GM04504 (cell line): ENCODE measurements at regions not wholly inside any gene's neighbourhood (a gene's known extent, or its start where the extent isn't known, plus 50 kb on each side); places are given as distances from the start of the nearest gene placed in this dataset.
"Not testable (repeated sequence)": the region's sequence is repeated elsewhere in the genome, so short reads cannot be mapped to it uniquely, and the experiment has no call there.

Experiments
- DNase-seq: peaks from one replicate; pipeline ENCODE4 v3.0.0-alpha.2; 2012; ENCODE audit warnings: low read depth

DNA sequence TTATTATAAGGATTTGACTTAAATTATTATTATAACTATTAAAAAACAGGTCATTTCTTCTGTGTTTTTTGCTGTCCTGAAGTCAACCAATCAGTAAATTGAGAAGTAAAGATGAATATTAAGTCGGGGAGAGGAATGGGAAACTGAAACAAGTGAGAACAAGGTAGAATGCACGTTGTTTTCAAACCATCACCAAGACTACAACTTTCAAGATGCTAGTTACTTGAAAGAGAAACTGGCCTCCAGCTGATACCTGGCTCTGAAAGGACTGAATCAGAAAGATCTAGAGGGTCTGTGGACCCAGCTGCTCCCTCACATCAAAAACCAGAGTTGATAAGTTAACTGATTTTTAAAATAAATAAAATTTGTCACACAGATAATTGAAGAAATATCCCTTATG is 1301.5 kb upstream of the ATXN8OS start:
- no peak for DNase-seq

DNA sequence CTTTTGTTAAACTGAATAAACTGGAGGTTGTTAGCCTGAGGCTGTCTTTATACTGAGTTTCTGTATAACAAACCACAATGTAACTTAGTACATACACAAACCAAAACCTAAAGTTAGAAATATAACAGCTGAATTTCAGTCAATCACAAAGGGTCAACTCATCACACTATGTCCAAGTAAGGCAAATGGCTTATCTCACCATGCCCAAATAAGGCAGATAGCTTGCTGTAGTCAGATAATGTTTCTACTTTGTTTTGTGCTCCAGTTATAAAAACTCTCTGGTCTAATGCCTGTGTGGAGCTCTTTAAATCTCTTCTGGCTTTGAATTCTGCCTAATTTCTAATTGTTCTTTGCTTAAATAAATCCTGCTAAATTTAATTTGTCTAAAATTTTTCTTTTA is 1323.4 kb upstream of the ATXN8OS start:
- no peak for DNase-seq

DNA sequence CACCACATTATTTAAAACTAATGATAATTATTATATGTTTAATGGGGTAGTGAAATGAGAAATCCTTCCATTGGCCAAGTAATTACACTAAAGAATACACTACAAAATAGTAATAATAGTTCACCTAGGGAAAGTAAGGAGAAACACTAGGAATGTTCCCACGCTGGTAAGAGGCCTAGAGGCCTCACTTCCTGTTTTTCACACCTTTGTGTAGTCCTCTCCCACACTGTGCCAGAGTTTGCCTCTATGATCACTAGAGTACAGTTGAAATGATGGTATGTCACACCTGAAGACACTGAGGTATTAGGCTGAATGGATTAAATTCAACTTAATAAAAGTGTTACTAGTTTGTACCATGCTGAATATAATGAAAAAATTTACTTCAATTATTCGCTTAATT is 1348.0 kb upstream of the ATXN8OS start:
- DNase-seq = no peak

DNA sequence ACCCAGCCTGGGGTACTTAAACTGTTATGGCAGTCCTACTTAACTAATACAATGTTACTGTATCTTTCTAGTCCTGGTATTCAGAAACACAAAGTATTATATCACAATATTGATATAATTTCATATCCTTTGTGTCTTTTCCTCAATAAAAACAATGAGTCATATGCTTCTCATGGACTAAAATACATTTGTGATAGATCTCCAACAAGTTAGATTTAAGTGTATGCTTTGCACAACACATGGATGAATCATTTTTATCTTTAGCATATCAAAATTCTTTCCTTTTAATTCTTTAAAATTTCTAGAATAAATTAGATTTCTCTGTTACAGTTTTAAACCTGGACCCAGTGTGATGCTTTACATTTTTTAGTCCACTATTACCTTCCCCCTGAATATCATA is 1357.8 kb upstream of the ATXN8OS start:
- no peak for DNase-seq

DNA sequence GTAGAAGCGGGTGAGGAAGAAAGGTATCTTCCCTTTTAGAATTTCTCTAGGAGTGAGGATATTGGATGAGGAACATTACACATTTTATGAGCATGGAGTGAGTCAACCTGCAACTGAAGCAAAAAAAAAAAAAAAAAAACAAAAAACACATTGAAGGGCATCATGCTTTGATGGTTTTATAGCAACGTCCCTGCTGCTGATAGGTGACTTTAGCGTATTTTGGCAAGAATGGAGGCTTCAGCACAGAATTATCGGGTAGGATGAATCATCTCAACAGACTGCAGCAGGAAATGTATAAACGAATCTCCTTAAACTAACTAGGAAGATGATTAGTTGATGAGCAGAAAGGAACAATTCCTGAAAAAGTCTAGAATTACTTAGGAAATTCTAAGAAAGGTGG is 1359.6 kb upstream of the ATXN8OS start:
- no peak for DNase-seq

DNA sequence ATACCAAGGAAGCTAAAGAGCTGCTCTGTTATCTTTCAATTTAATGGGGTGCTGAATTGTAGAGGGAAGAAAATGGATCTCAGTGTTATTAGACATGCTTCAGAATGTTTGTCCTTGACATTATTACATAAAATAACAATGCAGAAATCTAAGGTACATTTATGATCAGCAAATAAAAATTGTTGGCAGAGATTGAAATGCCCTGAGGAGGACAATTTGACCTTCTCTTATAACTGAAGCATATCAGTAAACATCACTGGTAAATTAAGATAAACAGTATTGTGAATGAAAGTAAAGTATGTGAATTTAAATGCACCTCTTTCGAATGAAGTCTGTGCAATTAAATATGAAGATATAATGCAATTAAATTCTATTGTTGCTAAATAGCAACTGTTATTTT is 1362.1 kb upstream of the ATXN8OS start:
- no peak for DNase-seq

DNA sequence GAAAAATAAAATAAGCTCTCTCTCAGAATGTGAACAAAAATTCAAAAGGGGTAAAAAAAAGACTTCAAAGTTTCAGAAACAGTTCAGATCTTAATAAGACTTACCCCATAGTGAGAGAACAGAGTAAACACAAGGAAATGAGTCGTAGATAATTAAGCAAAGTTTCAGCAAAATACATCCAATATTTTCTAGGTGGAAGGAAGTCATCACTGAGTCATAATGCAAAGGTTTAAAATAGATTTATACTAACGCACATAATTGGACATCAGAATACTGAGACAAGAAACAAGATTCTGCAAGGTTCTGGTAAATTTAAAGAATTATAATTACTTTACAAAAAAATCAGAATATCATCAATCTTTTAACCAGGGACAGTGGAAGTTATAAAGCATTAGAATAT is 1370.7 kb upstream of the ATXN8OS start:
- DNase-seq = no peak

DNA sequence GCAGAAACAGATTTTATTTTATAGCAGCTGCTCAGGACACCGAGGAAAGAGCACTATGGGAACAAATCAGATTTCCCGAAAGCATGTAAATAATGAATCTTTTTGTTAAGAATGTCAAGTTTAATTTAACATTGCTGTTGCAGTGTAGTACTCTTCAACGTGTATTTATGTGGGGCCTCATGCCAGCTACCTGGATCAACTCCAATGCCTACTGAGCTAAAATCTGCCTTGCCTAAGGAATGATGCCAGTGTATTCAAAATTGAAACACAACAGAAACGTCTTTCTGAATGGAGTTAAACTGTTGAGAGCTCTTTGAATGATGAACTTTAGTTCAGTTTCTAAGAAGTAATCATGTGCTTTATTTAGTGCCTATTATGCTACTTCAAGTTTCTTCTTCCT is 1379.8 kb upstream of the ATXN8OS start:
- DNase-seq = no peak

DNA sequence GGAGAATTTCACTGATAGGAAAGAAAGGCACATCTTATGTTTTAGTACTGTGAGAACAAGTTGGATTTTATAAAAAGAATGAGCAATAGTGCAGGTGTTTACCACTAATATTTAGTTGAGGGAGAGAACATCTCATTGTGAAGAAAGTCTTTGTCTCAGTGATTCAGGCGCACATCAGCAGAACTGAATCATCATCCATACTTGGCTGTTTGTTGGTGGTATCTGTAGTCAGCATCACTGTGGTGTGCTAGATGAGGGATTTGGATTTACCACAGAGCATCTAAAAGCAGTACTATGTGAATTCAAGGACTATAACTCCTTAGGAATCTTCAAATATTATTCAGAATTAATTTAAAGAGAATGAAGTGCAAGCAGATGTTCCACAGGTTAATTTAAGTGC is 1380.5 kb upstream of the ATXN8OS start:
- no peak for DNase-seq

DNA sequence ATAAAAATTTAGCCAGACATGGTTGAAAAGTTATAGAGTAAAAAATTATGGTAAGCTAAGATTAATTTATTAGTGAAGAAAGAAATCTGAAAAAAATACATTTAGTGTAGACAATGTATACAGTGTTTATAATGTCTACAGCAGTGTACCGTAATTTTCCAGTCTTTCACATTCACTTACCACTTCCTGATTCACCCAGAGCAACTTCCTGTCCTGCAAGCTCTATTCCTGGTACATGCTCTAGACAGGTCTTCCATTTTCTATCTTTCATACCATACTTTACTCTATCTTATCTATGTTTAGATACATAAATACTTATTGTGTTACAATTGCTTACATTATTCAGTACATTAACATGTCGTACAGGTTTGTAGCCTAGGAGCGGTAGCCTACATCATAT is 1387.8 kb upstream of the ATXN8OS start:
- no peak for DNase-seq

DNA sequence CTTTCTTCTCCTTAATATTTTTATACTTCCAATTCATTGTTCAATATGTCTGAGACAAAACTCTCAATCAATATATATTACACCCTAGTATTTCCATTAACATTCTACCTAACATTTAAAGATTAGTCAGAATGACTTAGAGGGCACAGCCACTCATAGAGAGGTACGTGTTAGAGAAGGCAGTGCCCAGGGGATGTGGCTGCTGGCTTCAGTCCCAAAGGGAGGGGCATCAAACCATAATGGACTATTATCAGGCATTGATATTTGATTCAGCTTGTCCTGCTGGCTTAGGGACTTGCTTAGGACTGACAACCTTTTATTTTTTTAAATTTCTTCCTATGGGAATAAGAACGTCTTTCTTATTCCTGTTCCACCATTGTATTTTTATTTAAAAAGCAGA is 1392.0 kb upstream of the ATXN8OS start:
- DNase-seq = no peak

DNA sequence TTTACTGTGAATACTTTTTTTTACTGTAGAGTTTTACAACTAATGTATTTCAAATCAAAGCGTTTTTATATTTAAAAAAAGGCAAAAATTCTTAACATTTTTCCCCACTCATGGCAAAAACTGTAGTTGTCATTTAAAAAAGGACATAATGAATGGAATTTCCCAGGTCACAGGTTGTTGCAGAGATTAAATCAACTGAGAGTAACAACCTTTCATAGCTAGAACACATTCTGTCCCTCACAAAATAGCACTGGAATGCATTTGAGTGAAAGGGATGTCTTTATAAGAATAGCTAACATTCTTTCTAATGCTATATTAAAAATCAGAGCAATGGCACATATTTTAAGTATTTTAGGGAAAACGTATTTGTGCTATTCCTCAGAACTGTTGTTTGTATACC is 1393.3 kb upstream of the ATXN8OS start:
- DNase-seq = no peak

DNA sequence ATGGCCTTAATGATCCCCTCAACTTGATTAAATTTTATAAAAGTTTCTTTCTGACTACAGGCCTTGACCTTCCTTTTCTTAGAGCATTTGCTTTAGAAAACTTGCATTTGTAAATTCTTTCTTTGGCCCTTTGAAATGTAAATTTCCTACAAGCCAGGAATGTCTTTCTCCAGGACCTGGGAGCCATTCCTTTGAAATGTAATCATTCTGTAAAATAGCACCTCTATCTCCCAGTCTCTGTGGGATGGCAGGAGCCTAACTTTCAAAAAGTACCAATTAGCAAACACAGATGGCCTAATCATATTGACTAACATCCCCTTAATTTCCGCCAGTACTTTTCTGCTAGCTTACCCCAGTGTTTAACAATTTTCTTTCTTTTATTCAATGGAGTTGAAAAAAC is 1394.2 kb upstream of the ATXN8OS start:
- DNase-seq = no peak

DNA sequence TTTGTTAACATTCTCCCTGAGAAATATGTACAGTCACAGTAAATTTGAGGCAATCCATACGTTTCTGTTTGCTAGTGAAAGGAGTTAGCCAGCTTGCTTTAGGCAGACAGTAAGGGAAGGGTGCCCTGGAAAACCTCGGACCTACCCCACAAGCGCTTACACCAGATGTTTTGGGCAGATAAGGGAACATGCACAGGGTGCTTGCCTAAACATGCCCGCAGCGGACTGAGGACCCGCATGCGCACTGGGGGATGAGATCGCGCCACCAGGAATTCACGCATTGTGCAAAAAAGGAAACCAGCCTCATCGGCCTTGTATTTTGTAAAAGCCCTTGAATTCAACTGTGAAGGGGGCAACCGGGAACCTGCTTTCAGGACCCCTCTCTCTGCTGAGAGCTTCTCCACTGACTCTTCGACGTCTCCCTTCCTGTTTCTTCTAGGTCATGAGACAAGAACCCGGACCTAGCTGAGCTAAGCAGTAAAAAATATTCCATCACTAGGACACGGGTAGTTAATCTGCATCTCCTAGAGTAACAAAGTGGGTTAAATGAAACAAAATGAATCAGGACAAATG is 1399.2 kb upstream of the ATXN8OS start:
- DNase-seq = no peak

DNA sequence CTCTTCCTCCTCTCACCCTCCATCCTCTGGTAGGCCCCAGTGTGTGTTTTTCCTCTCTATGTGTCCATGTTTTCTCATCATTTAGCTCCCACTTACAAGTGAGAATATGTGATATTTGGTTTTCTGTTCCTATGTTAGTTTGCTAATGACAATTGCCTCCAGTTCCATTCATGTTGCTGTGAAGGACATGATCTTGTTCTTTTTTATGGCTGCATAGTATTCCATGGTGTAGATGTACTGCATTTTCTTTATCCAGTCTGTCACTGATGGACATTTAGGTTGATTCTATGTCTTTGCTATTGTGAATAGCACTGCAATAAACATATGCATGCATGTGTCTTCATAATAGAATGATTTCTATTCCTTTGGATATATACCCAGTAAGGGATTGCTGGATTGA is 1401.6 kb upstream of the ATXN8OS start:
- DNase-seq = not testable (repeated sequence)

DNA sequence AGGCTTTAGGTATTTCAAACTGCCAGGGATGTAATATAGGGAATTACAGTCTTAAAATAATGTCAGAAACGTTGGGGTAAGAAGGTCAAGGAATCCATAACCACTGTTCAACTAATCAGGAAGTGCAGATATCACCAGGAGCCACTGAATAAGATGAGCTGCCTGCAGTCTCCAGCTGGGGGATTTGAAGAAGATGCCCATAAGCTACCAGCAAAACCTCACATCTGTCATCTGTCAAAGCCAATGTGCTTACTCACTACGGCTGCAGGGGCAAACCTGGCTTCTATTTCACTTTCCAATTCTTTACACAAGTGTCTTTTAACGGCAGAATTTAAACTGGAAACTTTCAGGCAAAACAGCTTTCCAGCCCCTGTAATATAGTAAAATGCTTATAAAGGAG is 1410.1 kb upstream of the ATXN8OS start:
- no peak for DNase-seq

DNA sequence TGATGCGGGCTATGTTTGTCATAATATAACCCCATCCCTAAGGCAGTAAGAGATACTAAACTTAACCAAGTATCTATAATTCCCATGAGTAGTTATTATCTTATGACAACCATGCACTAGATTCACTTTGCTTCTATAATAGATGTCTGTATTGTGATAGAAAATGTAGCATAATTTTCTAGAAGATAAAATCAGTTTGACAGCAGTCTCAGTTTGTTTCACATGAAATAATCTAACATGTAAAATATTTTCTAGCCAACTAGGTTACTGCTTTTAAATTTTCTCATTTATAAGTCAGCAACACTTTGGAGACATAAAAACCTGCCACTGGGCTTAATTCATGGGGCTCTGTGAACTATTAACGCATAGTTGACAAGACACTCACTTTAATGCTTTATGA is 1410.7 kb upstream of the ATXN8OS start:
- DNase-seq = no peak

DNA sequence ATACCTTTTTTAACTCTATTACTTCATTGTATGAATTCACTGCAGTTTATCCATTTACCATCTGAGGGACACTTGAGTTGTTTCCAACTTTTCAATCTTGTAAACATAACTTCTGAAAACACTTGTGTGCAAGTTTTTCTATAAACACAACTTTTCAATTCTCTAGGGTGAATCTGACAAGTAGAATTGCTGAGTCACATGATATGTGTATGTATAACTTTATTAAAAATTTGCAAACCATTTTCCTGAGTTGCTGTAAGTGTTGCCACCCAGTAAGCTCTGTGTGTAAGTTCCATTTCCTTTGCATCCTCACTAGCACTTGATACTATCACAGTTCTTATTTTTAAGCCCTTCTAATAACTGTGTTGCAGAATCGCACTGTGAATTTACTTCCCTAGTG is 1415.6 kb upstream of the ATXN8OS start:
- DNase-seq = no peak

DNA sequence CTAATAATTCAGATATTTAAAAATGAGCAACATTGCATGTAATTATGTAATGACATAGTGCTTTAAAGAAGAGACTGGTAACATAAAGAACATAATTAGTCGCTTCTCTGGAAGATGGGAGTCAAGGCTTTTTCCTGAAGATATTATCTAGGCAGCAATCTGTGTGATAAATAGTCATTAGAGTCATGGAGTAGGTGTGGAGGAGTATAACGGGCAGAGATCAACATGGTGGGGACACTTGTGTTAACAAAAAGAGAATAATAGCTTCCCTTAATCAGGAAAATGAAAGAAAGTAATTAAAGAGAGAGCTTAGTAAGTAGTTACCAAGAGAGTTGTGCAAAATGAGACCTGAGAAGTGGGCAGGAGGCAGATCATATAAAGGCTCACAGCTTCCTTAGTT is 1417.1 kb upstream of the ATXN8OS start:
- DNase-seq = no peak

DNA sequence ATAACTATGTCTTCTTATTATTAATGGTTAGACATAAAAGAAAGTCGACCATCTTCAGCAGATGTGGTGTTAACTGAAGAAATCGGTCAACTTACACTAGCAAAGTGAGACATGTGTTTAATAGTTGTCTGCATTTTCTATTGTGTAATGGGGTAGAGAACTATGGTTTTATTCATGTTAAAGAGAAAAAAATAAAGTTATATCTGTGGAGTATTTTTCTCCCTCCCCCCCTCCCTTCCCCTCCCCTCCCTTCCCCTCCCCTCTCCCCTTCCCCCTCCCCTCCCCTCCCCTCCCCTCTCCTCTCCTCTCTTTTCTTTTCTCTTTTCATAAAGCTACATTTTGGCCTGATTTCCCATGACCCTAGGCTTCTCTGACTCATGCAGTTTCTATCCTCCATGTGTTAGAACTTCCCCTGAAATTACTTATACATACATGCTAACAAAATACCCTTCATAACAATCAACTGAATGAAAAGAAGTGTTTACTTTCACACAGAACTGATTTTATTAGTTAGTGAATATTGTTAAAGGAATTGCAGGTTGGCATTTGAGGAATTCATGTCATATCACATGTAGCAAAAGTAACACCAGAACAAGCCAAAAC is 1431.0 kb upstream of the ATXN8OS start:
- DNase-seq = no peak

DNA sequence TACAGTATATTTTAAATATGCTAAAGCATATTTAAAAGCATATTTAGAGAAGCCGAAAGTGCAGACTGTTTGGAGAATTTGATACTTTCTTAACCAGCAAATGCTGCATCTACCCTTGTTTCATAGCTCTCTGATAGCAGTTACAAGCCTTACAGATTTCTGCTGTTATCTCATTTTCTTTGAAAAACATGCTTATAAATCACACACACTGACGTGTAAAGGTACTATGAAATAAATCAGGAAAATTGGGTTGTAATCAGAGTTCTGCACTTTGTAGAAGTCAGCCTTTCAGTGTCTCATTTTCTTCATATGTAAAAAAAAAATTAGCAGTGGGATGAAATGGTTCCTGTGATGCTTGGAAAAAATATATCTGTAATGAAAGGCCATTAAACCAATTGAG is 1432.4 kb upstream of the ATXN8OS start:
- no peak for DNase-seq

DNA sequence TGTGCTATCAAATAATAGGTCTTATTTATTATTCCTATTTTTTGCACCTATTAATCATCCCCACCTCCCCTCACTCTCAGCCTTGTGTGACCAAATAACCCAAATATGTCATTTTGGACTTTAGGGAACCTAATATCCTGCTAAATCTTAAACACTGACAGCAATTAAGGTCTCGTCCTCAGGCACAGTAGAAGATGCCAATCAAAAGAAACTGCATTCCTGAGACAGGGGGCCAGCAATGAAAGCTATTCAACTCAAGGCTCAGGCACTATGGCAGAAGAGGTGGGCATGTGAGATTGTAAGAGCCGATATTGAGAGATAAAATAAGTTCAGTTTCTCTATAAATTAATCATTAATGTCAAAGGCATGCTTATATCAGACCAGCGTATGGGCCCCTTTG is 1437.7 kb upstream of the PCDH9 start:
- DNase-seq = no peak

DNA sequence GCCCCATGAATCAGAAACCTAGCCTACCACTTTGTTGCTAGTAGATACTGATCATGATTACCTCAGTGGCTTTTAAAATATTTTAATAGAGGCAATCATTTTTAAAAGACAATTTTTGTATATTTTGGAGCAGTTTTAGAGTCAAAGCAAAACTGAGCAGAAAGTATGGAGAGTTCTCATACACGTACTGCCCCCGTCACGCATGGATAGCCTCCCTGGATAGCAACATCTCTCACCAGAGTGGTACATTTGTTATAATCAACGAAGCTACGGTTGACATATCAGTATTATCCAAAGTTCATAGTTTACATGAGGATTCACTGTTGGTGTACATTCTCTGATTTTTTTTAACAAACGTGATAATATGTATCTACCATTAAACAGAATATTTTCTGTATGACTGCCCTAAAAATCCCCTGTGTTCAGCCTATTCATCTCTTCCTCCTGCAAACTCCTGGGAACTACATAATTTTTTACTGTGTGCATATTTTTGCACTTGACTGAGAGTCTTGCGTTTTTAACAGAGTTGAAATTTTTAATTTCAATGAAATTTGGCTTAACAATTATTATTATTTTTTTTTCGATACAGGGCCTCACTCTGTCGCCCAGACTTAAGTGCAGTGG is 1436.8 kb upstream of the PCDH9 start:
- no peak for DNase-seq

DNA sequence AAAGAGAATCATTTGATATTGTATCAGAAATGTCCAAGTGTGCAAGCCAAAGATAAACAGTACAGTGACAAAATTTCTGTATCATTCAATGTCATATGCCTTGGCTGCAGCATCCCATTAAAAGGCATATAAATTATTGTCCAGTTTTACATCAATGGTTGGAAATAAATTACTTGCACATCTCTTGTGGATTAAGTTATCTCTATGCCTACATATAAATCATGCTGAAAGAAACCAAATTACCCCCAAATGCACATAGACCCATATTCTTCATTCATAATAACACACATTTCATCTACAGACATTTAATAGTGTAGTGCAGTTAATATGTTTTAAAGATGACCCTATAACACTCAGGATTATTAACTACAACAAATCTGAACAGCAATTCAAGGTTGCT is 1415.7 kb upstream of the PCDH9 start:
- DNase-seq = no peak
